SK-N-SH (cell line): ENCODE measurements at regions not wholly inside any gene's neighbourhood (a gene's known extent, or its start where the extent isn't known, plus 50 kb on each side); places are given as distances from the start of the nearest gene placed in this dataset.

ENCODE experiments used
- CTCF ChIA-PET: fragments of 300-600, 350-600 bp; formaldehyde crosslinking; extraction: SDS; loops from one replicate; lab custom pipeline; 2021; lab: Yijun Ruan, JAX
- POLR2A ChIA-PET: fragments of 350-600 bp; sonication (Branson Sonifier 250); formaldehyde crosslinking; extraction: SDS; loops from one replicate; lab custom pipeline; 2020; ENCODE audit warnings: antibody characterized with exemption, inconsistent platforms; lab: Yijun Ruan, JAX
- DNase-seq: peaks from one replicate; pipeline ENCODE4 v3.0.0; 2012
- H2AFZ ChIP-seq: fragments of 200-600 bp; sonication (generic); 2 replicates; pipeline ENCODE4 v1.8.1; 2016; ENCODE audit warnings: antibody characterized with exemption, mild to moderate bottlenecking, low read depth
- H3F3A ChIP-seq: fragments of 200-600 bp; sonication (generic); replicated peaks from 2 replicates; pipeline ENCODE3; 2016; ENCODE audit warnings: antibody characterized with exemption, mild to moderate bottlenecking; ENCODE audit not compliant: insufficient read depth
- H3K27ac ChIP-seq, 2 experiments: fragments of 200-500 bp in 1 of 2; fragments of 200-600 bp in 1 of 2; sonication (Bioruptor generic) in 1 of 2; sonication (generic), shearing (Covaris generic) in 1 of 2; 2 replicates each; pipeline versions ENCODE4 v1.5.1 to v1.6.1; 2014 to 2016; ENCODE audit warnings: low read depth in 2 of 2, inconsistent platforms in 1 of 2, low read length in 1 of 2, mild to moderate bottlenecking in 1 of 2, mixed read lengths in 1 of 2
- H3K27me3 ChIP-seq: fragments of 200-600 bp; sonication (generic), shearing (Covaris generic); 2 replicates; pipeline ENCODE4 v1.6.1; 2016; ENCODE audit warnings: mixed run types; ENCODE audit not compliant: insufficient read depth
- H3K36me3 ChIP-seq, 2 experiments: fragments of 200-500 bp in 1 of 2; fragments of 200-600 bp in 1 of 2; sonication (Bioruptor generic) in 1 of 2; sonication (generic) in 1 of 2; replicated peaks in 1 of 2; 2 replicates each; pipeline versions ENCODE3 to v1.5.1; 2014 to 2016; ENCODE audit warnings: low read length in 1 of 2, mild to moderate bottlenecking in 1 of 2; ENCODE audit not compliant: insufficient read depth in 2 of 2, control insufficient read depth in 1 of 2
- H3K4me1 ChIP-seq, 2 experiments: fragments of 200-500 bp in 1 of 2; fragments of 200-600 bp in 1 of 2; sonication (Bioruptor generic) in 1 of 2; sonication (generic), shearing (Covaris generic) in 1 of 2; 2 replicates each; pipeline versions ENCODE4 v1.5.1 to v1.6.1; 2014 to 2016; ENCODE audit warnings: low read depth in 1 of 2, low read length in 1 of 2, mixed run types in 1 of 2; ENCODE audit not compliant: insufficient read depth in 2 of 2, control insufficient read depth in 1 of 2
- H3K4me2 ChIP-seq: fragments of 200-600 bp; sonication (generic), shearing (Covaris generic); 2 replicates; pipeline ENCODE4 v1.6.1; 2017; ENCODE audit warnings: mixed run types
- H3K4me3 ChIP-seq, 2 experiments: fragments of 200-500 bp in 1 of 2; fragments of 200-600 bp in 1 of 2; sonication (Bioruptor generic) in 1 of 2; sonication (generic), shearing (Covaris generic) in 1 of 2; 2 replicates each; pipeline versions ENCODE4 v1.5.1 to v1.8.1; 2014 to 2016; ENCODE audit warnings: low read depth in 2 of 2, inconsistent platforms in 1 of 2, low read length in 1 of 2, mild to moderate bottlenecking in 1 of 2, mixed read lengths in 1 of 2, moderate library complexity in 1 of 2
- H3K79me2 ChIP-seq: fragments of 200-600 bp; sonication (generic); 2 replicates; pipeline ENCODE4 v1.8.1; 2017; ENCODE audit warnings: mild to moderate bottlenecking; ENCODE audit not compliant: insufficient read depth
- H3K9ac ChIP-seq: fragments of 200-600 bp; sonication (generic); 2 replicates; pipeline ENCODE4 v1.6.1; 2017; ENCODE audit warnings: mixed run types
- H3K9me2 ChIP-seq: fragments of 200-600 bp; sonication (generic); 2 replicates; pipeline ENCODE4 v1.6.1; 2017; ENCODE audit warnings: mixed run types
- H3K9me3 ChIP-seq: fragments of 200-600 bp; sonication (generic); 2 replicates; pipeline ENCODE4 v1.6.1; 2017; ENCODE audit warnings: mixed run types, mild to moderate bottlenecking, moderate library complexity
- H4K20me1 ChIP-seq: fragments of 200-600 bp; sonication (generic); 2 replicates; pipeline ENCODE4 v1.6.1; 2017; ENCODE audit warnings: mild to moderate bottlenecking, mixed run types; ENCODE audit not compliant: insufficient read depth
- CHD2 ChIP-seq: fragments of 150-350 bp; IDR thresholded peaks from 2 replicates; pipeline ENCODE4 v1.6.1; 2018; ENCODE audit warnings: low read length; ENCODE audit not compliant: partially characterized antibody
- ELF1 ChIP-seq: IDR thresholded peaks from 2 replicates; pipeline ENCODE4 v1.4.0; 2012
- FOSL2 ChIP-seq: IDR thresholded peaks from 2 replicates; pipeline ENCODE4 v1.4.0; 2012; ENCODE audit warnings: low read depth, mild to moderate bottlenecking, moderate library complexity, borderline replicate concordance
- FOXJ3 ChIP-seq: sonication (generic); formaldehyde crosslinking; IDR thresholded peaks from 2 replicates; pipeline ENCODE4 v1.5.1; 2020; ENCODE audit warnings: mild to moderate bottlenecking, missing genetic modification reagents
- FOXM1 ChIP-seq: IDR thresholded peaks from 2 replicates; pipeline ENCODE4 v1.4.0; 2012; ENCODE audit warnings: low read depth, mild to moderate bottlenecking
- JUND ChIP-seq: IDR thresholded peaks from 2 replicates; pipeline ENCODE4 v1.4.0; 2012
- NFIC ChIP-seq: IDR thresholded peaks from 2 replicates; pipeline ENCODE4 v1.4.0; 2012; ENCODE audit warnings: borderline replicate concordance
- NRF1 ChIP-seq: IDR thresholded peaks from 2 replicates; pipeline ENCODE4 v1.6.1; 2012; ENCODE audit warnings: low read depth, mild to moderate bottlenecking, low read length
- PBX3 ChIP-seq: IDR thresholded peaks from 2 replicates; pipeline ENCODE4; 2012
- RAD21 ChIP-seq: IDR thresholded peaks from 2 replicates; pipeline ENCODE4 v1.6.1; 2012; ENCODE audit warnings: mild to moderate bottlenecking, low read length
- SIN3A ChIP-seq: IDR thresholded peaks from 2 replicates; pipeline ENCODE4 v1.6.1; 2012; ENCODE audit warnings: low read depth, mild to moderate bottlenecking, low read length, moderate library complexity, borderline replicate concordance
- TAF1 ChIP-seq: IDR thresholded peaks from 2 replicates; pipeline ENCODE4 v1.6.1; 2012; ENCODE audit warnings: low read depth, mild to moderate bottlenecking, low read length, moderate library complexity, borderline replicate concordance
- TEAD4 ChIP-seq: IDR thresholded peaks from 2 replicates; pipeline ENCODE4 v1.4.0; 2012; ENCODE audit warnings: mild to moderate bottlenecking, borderline replicate concordance; ENCODE audit not compliant: insufficient read depth
- WGBS: methylation state at CpG from one replicate; pipeline ENCODE4 v1.1.6; 2017; ENCODE audit warnings: low lambda C conversion rate; 5-methylcytosine and 5-hydroxymethylcytosine counted together
- TF ChIP-seq, protein P1 (sequence below): IDR thresholded peaks from 2 replicates; pipeline ENCODE4 v1.4.0; 2012; ENCODE audit warnings: low read depth, borderline replicate concordance
- TF ChIP-seq, protein P2 (sequence below): fragments of 150-350 bp; IDR thresholded peaks from 2 replicates; pipeline ENCODE4 v1.6.1; 2016; ENCODE audit warnings: mild to moderate bottlenecking, low read depth, low read length

GRCh38 chr9:19967888-19968459 lies 179.1 kb upstream of the SLC24A2 start:
- Histone ChIP-seq H2AFZ (no peak overlapping the region), H3K9me2 (no peaks in the 10 kb centered on the region), H3K9me3 (no peaks in the 10 kb centered on the region), H3K27me3 (no peaks in the 10 kb centered on the region), H3F3A (no peaks in the 10 kb centered on the region), H3K4me2 (no peak overlapping the region), H3K4me1 (no peaks in the 10 kb centered on the region), H3K36me3 (no peaks in the 10 kb centered on the region), H3K79me2 (no peaks in the 10 kb centered on the region), H4K20me1 (no peaks in the 10 kb centered on the region), H3K9ac (no peak overlapping the region), H3K27ac (no peak overlapping the region), H3K4me3 (no peak overlapping the region)
- ChIA-PET CTCF (interaction anchor here (1.5 kb wide), 1 partner anchor 21 kb away, joined by 5 read pairs; no protein-coding TSS in a partner anchor), POLR2A (no interaction called here)
- TF ChIP-seq FOSL2: no peak
- TF ChIP-seq TAF1: no peak
- DNase-seq: no peak

- Histone ChIP-seq H3K4me3 (no peak overlapping the region), H2AFZ (no peak overlapping the region), H3K27me3 (no peaks in the 10 kb centered on the region), H3K27ac (no peak overlapping the region), H3K9me3 (no peaks in the 10 kb centered on the region), H3K9ac (no peak overlapping the region), H3K4me1 (no peaks in the 10 kb centered on the region), H3K36me3 (no peaks in the 10 kb centered on the region), H3K9me2 (no peaks in the 10 kb centered on the region), H3F3A (no peaks in the 10 kb centered on the region), H3K4me2 (no peak overlapping the region), H4K20me1 (no peaks in the 10 kb centered on the region), H3K79me2 (no peaks in the 10 kb centered on the region)
- WGBS: 67% methylated on average over 1 of the region's 1 CpG
- TF ChIP-seq, protein P1, sequence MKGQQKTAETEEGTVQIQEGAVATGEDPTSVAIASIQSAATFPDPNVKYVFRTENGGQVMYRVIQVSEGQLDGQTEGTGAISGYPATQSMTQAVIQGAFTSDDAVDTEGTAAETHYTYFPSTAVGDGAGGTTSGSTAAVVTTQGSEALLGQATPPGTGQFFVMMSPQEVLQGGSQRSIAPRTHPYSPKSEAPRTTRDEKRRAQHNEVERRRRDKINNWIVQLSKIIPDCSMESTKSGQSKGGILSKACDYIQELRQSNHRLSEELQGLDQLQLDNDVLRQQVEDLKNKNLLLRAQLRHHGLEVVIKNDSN: no peak
- TF ChIP-seq NFIC: no peak
- no peak for TF ChIP-seq JUND
- TF ChIP-seq FOXJ3: no peak
- no peak for TF ChIP-seq TEAD4
- TF ChIP-seq NRF1: no peak
- no peak for TF ChIP-seq RAD21
- TF ChIP-seq ELF1: no peak
- no peak for TF ChIP-seq CHD2
- no peak for TF ChIP-seq SIN3A
- TF ChIP-seq, protein P2, sequence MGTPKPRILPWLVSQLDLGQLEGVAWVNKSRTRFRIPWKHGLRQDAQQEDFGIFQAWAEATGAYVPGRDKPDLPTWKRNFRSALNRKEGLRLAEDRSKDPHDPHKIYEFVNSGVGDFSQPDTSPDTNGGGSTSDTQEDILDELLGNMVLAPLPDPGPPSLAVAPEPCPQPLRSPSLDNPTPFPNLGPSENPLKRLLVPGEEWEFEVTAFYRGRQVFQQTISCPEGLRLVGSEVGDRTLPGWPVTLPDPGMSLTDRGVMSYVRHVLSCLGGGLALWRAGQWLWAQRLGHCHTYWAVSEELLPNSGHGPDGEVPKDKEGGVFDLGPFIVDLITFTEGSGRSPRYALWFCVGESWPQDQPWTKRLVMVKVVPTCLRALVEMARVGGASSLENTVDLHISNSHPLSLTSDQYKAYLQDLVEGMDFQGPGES: no peak
- TF ChIP-seq PBX3: no peak
- no peak for TF ChIP-seq TAF1
- no peak for TF ChIP-seq FOXM1
- ChIA-PET CTCF (interaction anchor here (1.5 kb wide), 1 partner anchor 21 kb away, joined by 5 read pairs; no protein-coding TSS in a partner anchor), POLR2A (no interaction called here)
- no peak for DNase-seq
Measured at GRCh38 chr9:19967216-19967887, 178.5 kb upstream of the SLC24A2 start.
